DOHH2 (cell line): ENCODE measurements at regions not wholly inside any gene's neighbourhood (a gene's known extent, or its start where the extent isn't known, plus 50 kb on each side); places are given as distances from the start of the nearest gene placed in this dataset.

Source experiments
- EZH2phosphoT487 ChIP-seq: fragments of 200-600 bp; sonication (generic); IDR thresholded peaks from 2 replicates; pipeline ENCODE4 v1.6.1; 2017; ENCODE audit warnings: borderline replicate concordance, mild to moderate bottlenecking, antibody characterized with exemption, low read length, moderate library complexity, mixed read lengths
- TF ChIP-seq, protein P1 (sequence below): fragments of 200-600 bp; sonication (generic); IDR thresholded peaks from one replicate; pipeline ENCODE4 v1.5.1; 2014; ENCODE audit warnings: antibody characterized with exemption, mild to moderate bottlenecking, low read depth, low read length; ENCODE audit not compliant: poor library complexity, severe bottlenecking

DNA sequence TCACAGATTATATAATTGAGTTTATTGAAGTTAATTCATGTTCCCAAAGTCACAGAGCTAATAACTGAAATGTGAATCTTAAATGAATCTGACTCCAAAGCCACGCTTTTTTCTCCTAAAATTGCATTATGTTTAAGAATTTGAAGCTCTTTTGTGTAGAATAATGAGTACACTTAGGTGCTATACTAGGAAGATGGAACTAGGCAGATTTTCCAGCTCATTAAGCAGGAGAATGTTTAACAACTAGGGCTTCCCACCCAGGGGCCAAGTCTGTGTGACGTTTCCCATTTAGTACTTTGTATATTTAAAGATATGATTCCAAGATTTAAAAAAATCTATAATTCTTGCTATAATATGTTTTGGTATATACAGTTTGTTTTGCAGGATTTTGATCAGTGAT lies 169.5 kb downstream of the KIF20B start:
- TF ChIP-seq EZH2phosphoT487, result no peak
- TF ChIP-seq, protein P1, sequence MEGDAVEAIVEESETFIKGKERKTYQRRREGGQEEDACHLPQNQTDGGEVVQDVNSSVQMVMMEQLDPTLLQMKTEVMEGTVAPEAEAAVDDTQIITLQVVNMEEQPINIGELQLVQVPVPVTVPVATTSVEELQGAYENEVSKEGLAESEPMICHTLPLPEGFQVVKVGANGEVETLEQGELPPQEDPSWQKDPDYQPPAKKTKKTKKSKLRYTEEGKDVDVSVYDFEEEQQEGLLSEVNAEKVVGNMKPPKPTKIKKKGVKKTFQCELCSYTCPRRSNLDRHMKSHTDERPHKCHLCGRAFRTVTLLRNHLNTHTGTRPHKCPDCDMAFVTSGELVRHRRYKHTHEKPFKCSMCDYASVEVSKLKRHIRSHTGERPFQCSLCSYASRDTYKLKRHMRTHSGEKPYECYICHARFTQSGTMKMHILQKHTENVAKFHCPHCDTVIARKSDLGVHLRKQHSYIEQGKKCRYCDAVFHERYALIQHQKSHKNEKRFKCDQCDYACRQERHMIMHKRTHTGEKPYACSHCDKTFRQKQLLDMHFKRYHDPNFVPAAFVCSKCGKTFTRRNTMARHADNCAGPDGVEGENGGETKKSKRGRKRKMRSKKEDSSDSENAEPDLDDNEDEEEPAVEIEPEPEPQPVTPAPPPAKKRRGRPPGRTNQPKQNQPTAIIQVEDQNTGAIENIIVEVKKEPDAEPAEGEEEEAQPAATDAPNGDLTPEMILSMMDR, result no peak
